Right lobe of liver (tissue), 4 donors: ENCODE measurements at regions not wholly inside any gene's neighbourhood (a gene's known extent, or its start where the extent isn't known, plus 50 kb on each side); places are given as distances from the start of the nearest gene placed in this dataset.

Experiments used
- CTCF ChIP-seq, 4 donors: fragments of 200-600 bp in 3 of 4; fragments of 450-650 bp in 1 of 4; IDR thresholded peaks; one replicate each; pipeline versions ENCODE4 v1.5.1 to v1.8.0; 2016 to 2022; ENCODE audit warnings: antibody characterized with exemption in 4 of 4, mild to moderate bottlenecking in 2 of 4
- POLR2A ChIP-seq: fragments of 450-650 bp; IDR thresholded peaks from one replicate; pipeline ENCODE4 v1.6.1; 2017; ENCODE audit warnings: antibody characterized with exemption, mild to moderate bottlenecking
- donor health status: DM: no; HTN: no; CAD: no.
- donor health status: DM: no; HTN: no; CAD: no.
- donor health status: DM: no; HTN: yes; CAD: no.

GRCh38 chr7:49010717-49011116 is 86.4 kb downstream of the CDC14C start:
- TF ChIP-seq POLR2A (no peak), CTCF (IDR thresholded peaks at IDR 0.05) (no peak)
